Stromal cell of bone marrow (primary cell): ENCODE measurements at regions not wholly inside any gene's neighbourhood (a gene's known extent, or its start where the extent isn't known, plus 50 kb on each side); places are given as distances from the start of the nearest gene placed in this dataset.

Source experiments
- DNase-seq: peaks from one replicate; pipeline ENCODE4 v3.0.0-alpha.2; 2012; ENCODE audit warnings: low read depth

DNA sequence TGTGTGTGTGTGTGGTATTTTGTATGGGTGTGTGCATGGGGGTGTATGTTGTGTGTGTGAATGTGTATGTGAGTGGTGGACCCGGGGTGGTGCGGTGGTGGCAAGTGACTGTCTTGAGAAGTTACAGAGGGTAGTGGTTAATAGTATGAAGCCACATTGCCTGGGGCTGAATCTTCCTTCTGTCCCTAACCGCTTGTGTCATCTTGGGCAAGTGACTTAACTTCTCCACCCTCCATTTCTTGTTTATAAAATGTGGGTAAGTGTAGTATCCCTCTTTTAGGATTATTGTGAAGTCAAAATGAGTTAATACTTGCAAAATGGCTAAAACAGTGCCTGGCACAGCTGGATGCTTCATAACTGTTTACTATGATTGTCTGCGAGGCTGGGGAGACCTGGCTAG is 63.5 kb downstream of the MYCN start:
- DNase-seq, result no peak

DNA sequence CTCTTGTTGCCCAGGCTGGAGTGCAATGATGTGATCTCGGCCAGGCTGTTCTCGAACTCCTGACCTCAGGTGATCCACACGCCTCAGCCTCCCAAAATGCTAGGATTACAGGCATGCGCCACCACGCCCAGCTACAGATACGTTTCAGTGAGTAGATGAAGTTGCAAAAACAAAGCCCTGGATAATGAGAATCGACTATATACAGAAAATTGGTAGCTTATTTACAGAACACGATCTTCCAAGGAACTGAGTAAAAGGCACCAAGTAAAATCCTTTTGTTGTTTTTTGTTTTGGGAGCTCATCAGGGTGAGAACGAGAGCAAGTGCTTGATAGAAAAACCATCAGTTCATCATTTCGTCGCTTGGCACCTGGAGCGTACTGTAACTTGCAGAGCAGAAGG is 62.8 kb downstream of the MYCN start:
- no peak for DNase-seq

DNA sequence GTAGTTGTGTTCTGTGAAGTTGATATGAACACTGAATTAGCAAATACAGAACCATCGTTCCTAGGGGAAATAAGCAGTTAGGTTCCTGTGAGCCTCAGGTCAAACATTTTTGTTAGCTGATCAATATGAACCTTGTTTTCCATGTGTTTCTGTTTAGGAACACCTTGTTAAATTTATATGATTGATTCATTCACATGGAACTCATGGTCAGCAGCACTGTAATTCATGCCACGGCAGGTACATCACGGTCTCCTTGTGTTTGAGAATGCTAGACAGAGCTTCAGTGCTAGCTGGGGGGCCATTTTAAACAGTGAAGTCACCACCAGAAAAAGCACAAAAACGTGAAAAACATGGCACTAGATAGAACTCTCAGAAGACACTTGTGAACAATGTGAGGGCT is 62.2 kb downstream of the MYCN start:
- DNase-seq, result no peak

DNA sequence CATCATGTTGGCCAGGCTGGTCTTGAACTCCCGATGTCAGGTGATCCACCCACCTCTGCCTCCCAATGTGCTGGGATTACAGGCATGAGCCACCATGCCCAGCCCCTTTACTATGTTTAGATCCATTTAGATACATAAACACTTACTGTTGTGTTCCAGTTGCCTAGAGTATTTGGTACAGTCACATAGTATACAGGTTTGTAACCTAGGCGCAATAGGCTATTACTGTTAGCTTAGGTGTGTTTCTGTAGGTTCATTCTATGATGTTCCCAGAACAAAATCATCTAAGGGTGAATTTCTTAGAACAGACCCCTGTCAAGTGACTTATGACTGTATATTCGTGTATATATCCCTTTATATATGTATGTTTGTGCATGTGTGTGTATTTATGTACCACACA is 61.8 kb downstream of the MYCN start:
- DNase-seq, result no peak

DNA sequence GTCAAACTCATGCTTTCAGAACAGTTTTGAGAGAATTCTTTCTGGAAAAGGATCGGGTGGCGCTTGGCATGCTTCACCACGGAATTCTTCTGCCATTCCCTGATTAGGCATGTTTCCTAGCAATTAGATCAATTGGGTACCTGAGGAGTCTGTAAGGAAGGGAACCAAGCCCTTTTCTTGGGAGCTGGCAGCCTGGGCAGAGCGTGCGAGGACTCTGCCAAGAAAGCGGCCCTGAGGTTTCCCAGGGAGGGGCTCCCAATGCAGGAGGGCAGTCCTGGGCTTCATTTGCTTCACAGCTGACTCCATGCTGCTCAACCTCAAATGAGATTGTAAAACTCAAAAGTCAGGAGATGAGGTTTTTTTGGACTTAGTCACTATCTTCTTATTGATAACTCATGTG is 60.3 kb downstream of the MYCN start:
- DNase-seq, result no peak

DNA sequence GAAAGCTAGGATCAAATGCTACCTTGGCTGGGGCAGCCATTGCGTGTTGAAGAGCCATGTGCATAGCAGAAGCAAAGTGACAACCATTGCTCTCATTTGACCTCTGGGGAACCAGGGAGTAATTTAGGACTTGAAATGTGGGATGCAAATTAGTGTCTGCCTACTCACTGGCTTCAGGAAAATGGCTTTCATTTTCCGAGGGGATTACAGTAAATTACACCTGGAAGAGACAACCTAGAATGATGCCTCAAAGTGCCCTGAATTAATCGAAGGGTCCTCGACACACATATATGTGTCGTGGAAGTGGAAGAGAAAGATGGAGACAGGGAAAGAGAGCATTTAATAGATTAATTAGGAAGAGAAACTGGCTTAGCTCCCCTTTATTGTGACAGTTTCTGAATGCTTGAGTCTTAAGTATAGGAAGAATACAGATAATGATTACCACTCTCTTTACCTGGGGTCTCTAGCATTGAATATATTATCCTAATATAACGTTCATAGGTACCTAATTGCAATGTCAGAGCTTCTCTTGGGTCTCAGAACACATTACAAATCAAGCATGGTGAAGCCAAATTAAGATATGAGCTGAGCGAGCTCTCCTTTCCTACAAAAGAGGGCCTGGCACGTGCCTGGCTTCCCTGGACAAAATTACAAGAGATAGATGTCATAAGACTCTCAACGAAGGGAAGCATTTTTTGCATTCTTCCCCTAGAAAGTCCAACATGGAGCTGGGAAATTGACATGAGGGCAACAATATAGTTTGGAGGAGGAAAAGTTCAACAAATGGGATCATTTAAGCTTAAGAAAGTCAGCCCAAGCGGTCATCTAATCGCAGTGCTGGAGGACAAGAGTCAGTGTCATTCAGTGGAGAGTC is 59.5 kb downstream of the MYCN start:
- DNase-seq, result no peak

DNA sequence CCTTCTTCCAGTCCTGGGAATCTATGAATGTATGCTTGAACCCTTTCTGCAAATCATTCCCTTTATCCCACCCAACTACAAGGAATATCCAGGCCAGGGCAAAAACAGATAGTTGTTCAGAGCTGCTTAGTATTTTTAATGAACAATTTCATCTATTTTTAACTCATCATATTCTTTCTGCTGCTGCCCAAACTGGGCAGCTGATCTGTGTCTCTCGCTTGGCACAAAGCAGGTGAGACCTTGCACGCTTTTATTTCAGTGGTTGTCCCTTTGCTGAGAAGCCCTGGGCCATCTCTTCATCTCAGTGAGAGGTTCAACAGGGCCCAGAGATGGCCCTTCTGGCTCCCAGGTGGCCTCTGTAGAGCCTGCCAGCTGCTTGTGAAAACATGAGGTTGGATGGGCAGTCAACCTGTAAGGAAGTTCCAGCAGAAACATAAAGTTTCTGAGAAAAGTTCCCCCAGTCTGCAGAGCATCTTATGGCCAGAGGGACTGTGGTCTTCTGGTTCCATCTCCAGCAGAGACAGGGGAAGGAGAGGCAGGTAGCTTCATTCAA is 57.5 kb downstream of the MYCN start:
- no peak for DNase-seq

DNA sequence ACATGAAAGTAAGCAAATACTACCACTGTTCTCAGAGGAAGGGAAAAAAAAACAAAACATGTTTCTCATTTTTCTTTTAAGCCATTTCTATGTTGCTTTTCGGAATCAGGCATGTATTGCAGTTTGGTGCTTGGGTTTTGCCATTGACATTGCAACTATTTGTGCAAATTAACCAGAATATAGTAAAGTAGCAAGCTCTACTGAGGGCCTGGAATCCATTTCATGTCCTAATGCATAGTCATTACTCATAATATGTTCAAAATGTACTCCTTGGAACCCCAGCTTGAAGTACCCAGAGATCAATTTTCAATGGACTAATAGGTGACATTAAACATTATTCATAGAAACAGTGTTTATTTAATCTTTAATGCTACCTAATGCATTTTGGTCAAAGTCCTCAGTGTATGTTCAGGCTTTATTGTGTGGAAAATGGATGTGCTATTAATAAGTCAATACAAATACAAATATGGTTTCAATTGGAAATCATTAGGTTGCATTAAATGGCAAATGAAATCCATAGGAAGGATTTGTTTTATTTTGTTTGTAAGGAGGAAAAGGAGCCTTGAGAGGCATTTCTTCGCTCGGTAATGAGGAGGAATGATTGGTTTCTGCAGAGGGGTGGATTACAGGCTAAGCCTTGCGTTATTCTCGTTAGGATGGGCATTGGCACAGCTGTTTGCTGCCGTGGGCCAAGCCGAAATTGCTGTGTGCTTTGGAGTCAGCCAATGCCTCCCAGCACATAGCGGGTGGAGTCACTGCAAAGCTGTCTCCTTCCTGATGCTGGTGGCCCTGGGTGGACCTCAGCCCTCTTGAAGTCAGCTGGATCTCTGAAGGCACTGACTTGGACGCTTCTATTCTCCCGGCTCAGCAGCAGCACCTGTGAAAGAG is 56.4 kb downstream of the MYCN start:
- DNase-seq, result no peak
